ENCODE measurements at regions not wholly inside any gene's neighbourhood (a gene's known extent, or its start where the extent isn't known, plus 50 kb on each side); places are given as distances from the start of the nearest gene placed in this dataset.

GRCh38 chr5:167894631-167895472, 396.6 kb upstream of the WWC1 start:
- TF ChIP-seq CTCF (IDR thresholded peaks at IDR 0.05) (no peak), ZFX (IDR thresholded peaks at IDR 0.05; ENCODE audit: borderline replicate concordance) (no peak)
